Neural crest cell (in vitro differentiated cells): ENCODE measurements at regions not wholly inside any gene's neighbourhood (a gene's known extent, or its start where the extent isn't known, plus 50 kb on each side); places are given as distances from the start of the nearest gene placed in this dataset.

Source experiments
- DNase-seq: peaks from one replicate; pipeline ENCODE4 v3.0.0; 2021; ENCODE audit warnings: low read depth, mixed read lengths, low spot score
- H3K27ac Mint-ChIP-seq: one replicate; pipeline ENCODE4 v1.8.0; 2021; ENCODE audit warnings: mild to moderate bottlenecking, mixed read lengths; ENCODE audit not compliant: unreplicated experiment
- H3K27me3 Mint-ChIP-seq: 2 replicates; pipeline ENCODE4 v1.8.0; 2021; ENCODE audit warnings: low read depth, mild to moderate bottlenecking, mixed read lengths
- H3K36me3 Mint-ChIP-seq: 2 replicates; pipeline ENCODE4 v1.8.0; 2021; ENCODE audit warnings: low read depth, mild to moderate bottlenecking, mixed read lengths
- H3K4me1 Mint-ChIP-seq: 2 replicates; pipeline ENCODE4 v1.8.0; 2021; ENCODE audit warnings: mixed read lengths
- H3K4me3 Mint-ChIP-seq: one replicate; pipeline ENCODE4 v1.8.0; 2021; ENCODE audit warnings: mild to moderate bottlenecking, mixed read lengths
- H3K9me3 Mint-ChIP-seq: 2 replicates; pipeline ENCODE4 v1.8.0; 2021; ENCODE audit warnings: mixed read lengths
- TF ChIP-seq, protein P1 (sequence below): fragments of 200-600 bp; sonication (generic); conservative IDR thresholded peaks from 2 replicates; pipeline ENCODE4 v1.5.0; 2021; ENCODE audit warnings: antibody characterized with exemption, mild to moderate bottlenecking

DNA sequence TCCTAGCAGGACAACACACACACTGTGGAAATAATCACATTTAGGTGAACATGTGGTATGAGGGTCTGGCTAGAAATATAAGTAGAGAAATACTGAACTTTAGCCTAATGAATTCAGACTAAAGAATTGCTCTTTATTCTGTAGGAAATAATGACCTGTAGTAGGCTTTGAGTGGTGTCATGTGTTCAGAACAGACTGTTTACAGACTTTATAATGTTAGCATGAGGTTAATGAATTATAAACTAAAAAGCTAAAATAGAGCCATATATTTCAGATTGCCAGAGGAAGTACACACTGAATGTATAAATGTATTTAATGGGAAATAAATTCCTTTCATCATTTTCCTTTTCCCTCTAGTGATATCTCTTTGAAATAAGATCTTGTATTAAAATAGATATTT lies 669.5 kb upstream of the EPHA7 start:
- peaks cover 3% of the 10 kb centered on the region for H3K9me3 Mint-ChIP-seq
- TF ChIP-seq, protein P1, sequence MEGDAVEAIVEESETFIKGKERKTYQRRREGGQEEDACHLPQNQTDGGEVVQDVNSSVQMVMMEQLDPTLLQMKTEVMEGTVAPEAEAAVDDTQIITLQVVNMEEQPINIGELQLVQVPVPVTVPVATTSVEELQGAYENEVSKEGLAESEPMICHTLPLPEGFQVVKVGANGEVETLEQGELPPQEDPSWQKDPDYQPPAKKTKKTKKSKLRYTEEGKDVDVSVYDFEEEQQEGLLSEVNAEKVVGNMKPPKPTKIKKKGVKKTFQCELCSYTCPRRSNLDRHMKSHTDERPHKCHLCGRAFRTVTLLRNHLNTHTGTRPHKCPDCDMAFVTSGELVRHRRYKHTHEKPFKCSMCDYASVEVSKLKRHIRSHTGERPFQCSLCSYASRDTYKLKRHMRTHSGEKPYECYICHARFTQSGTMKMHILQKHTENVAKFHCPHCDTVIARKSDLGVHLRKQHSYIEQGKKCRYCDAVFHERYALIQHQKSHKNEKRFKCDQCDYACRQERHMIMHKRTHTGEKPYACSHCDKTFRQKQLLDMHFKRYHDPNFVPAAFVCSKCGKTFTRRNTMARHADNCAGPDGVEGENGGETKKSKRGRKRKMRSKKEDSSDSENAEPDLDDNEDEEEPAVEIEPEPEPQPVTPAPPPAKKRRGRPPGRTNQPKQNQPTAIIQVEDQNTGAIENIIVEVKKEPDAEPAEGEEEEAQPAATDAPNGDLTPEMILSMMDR = no peak
- no peaks in the 10 kb centered on the region for H3K27me3 Mint-ChIP-seq
- no peaks in the 10 kb centered on the region for H3K36me3 Mint-ChIP-seq
- DNase-seq = no peak
- no peak overlapping the region for H3K4me3 Mint-ChIP-seq
- peaks cover 59% of the 10 kb centered on the region for H3K4me1 Mint-ChIP-seq
- no peak overlapping the region for H3K27ac Mint-ChIP-seq

DNA sequence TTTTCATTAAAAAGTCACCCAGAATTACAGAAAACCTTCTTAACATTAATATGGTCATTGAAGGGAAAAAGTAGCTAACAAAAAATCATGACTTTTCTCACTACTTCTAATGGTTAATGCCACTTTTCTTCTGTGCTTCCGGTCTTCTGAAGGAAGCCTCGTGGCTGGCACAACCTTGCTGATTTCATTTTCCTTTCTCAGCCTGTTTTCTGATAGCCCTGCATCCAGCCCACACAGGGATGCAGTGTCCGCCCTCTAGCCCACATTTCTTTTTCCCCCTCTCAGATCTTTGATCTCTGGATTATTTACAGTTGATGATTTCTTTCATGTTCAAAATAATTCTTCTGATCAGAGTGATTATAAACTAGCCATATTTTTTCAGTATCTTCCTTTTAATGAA lies 655.4 kb upstream of the EPHA7 start:
- no peak for DNase-seq
- peaks cover 32% of the 10 kb centered on the region for H3K4me1 Mint-ChIP-seq
- H3K36me3 Mint-ChIP-seq = no peaks in the 10 kb centered on the region
- no peak overlapping the region for H3K4me3 Mint-ChIP-seq
- no peaks in the 10 kb centered on the region for H3K9me3 Mint-ChIP-seq
- TF ChIP-seq, protein P1 = no peak
- H3K27me3 Mint-ChIP-seq = no peaks in the 10 kb centered on the region
- peak overlapping the region; percentile 22 for H3K27ac Mint-ChIP-seq

DNA sequence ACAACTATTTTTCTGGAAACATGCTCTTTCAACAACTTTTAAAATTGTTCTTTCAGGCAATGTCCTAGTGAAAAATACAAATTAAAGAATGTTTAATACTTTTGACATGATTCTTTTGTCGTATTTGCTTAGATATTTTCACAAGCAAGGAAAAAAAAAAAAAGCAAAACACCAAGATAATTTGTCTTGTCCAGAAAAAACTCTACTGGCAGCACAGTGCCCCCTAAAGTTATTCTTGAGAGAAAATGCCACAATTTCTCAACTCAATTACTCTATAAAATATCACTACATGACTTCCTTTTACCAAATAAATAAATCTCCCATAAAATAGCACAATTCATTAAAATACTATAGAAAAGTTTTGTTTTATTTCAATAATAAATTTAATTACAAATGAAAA lies 652.5 kb upstream of the EPHA7 start:
- H3K9me3 Mint-ChIP-seq = no peaks in the 10 kb centered on the region
- H3K4me3 Mint-ChIP-seq = peak overlapping the region; percentile 28
- peaks cover 36% of the 10 kb centered on the region for H3K4me1 Mint-ChIP-seq
- TF ChIP-seq, protein P1 = peak; percentile 61
- H3K27ac Mint-ChIP-seq = no peak overlapping the region
- DNase-seq = no peak
- H3K36me3 Mint-ChIP-seq = no peaks in the 10 kb centered on the region
- H3K27me3 Mint-ChIP-seq = no peaks in the 10 kb centered on the region

DNA sequence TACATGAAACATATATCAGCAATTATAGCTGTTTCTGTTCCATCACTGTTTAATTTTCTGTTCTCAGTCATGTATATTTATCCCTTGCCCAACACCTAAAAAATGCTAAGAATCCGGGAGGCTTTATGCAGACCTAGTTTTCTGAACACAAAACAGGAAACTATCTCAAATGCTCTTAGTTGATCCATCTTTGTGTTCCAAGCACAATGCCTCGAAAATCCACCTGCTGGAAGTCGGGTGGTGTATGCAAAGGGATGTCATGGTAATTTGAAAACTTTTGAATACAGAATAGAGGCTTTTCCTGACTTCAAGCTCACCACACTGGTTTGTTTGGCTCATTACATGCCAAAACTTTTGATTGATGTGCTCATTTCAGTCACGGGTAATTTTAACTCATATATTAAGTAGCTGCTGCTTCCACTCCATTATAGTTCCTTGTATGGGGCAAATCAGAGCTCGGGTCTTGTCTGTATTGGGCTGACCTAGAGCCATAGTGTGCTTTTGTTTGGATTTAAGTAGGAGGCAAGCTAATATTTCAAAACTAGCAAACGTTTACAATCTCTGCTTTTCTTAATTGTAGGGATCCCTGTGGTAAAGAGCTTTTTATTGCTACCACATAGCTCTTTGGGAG lies 646.5 kb upstream of the EPHA7 start:
- no peak for DNase-seq
- Mint-ChIP-seq H3K36me3 (peaks cover 3% of the 10 kb centered on the region), H3K4me3 (peak overlapping the region; percentile 56), H3K9me3 (no peaks in the 10 kb centered on the region), H3K27ac (peak overlapping the region; percentile 30), H3K4me1 (peaks cover 40% of the 10 kb centered on the region), H3K27me3 (no peaks in the 10 kb centered on the region)
- TF ChIP-seq, protein P1 = no peak

DNA sequence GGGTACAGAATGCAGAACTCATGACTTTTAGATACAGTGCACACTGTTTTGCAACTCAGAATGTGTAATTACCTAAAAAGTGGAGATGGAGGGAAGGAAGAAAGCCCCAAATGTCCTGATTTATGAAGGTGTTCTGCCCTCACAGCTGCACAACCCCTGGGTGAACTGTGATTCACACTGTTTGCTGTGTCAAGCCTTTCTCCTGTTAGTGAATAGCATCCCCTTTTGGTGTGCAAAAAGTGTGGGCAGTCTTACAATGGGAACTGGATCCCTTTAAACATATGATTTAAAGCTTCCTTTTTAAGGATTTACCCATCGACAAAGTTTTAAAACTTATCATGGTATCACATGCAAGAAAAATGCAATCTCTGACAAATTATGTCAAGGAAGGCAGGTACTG lies 633.4 kb upstream of the EPHA7 start:
- peak overlapping the region; percentile 83 for H3K27ac Mint-ChIP-seq
- no peak for DNase-seq
- peaks cover 5% of the 10 kb centered on the region for H3K9me3 Mint-ChIP-seq
- TF ChIP-seq, protein P1 = no peak
- peaks cover 50% of the 10 kb centered on the region for H3K4me1 Mint-ChIP-seq
- no peaks in the 10 kb centered on the region for H3K36me3 Mint-ChIP-seq
- no peaks in the 10 kb centered on the region for H3K27me3 Mint-ChIP-seq
- H3K4me3 Mint-ChIP-seq = peak overlapping the region; percentile 15
